Testis (tissue), 2 donors: ENCODE measurements at regions not wholly inside any gene's neighbourhood (a gene's known extent, or its start where the extent isn't known, plus 50 kb on each side); places are given as distances from the start of the nearest gene placed in this dataset.

Experiments
- CTCF ChIP-seq, 3 experiments: fragments of 450-650 bp in 2 of 3; fragments of 200-600 bp in 1 of 3; sonication (generic) in 1 of 3; IDR thresholded peaks; one replicate each; pipeline ENCODE4 v1.5.1; 2016 to 2019; ENCODE audit warnings: antibody characterized with exemption in 3 of 3, mild to moderate bottlenecking in 2 of 3, moderate library complexity in 1 of 3
- POLR2A ChIP-seq: fragments of 450-650 bp; IDR thresholded peaks from one replicate; pipeline ENCODE4 v1.6.1; 2017; ENCODE audit warnings: antibody characterized with exemption, mild to moderate bottlenecking, moderate library complexity

GRCh38 chr7:95674101-95674500, 77.8 kb upstream of the PDK4 start:
- TF ChIP-seq CTCF (IDR thresholded peaks at IDR 0.05): no peak
- TF ChIP-seq POLR2A: no peak
